Lower lobe of right lung (tissue), 2 donors: ENCODE measurements at regions not wholly inside any gene's neighbourhood (a gene's known extent, or its start where the extent isn't known, plus 50 kb on each side); places are given as distances from the start of the nearest gene placed in this dataset.

Experiments used
- ATAC-seq, 2 donors: fragments of 200-7000 bp; cut with Tn5 transposase; one replicate each; pipeline ENCODE4 v1.9.1; 2020 to 2022; ENCODE audit warnings: mild to moderate bottlenecking in 2 of 2, moderate library complexity in 2 of 2
- DNase-seq: peaks from one replicate; pipeline ENCODE4 v3.0.0-alpha.2; 2020
- H3K27ac ChIP-seq: fragments of 200-600 bp; one replicate; pipeline ENCODE4 v1.8.0; 2022
- H3K27me3 ChIP-seq: fragments of 200-600 bp; one replicate; pipeline ENCODE4 v1.8.0; 2022; ENCODE audit warnings: low read depth
- H3K36me3 ChIP-seq: fragments of 200-600 bp; one replicate; pipeline ENCODE4 v1.8.0; 2022; ENCODE audit warnings: mild to moderate bottlenecking
- H3K4me1 ChIP-seq: fragments of 200-600 bp; one replicate; pipeline ENCODE4 v1.8.0; 2022
- H3K4me3 ChIP-seq: fragments of 200-600 bp; one replicate; pipeline ENCODE4 v1.8.0; 2022; ENCODE audit warnings: mild to moderate bottlenecking
- H3K9me3 ChIP-seq: fragments of 200-600 bp; one replicate; pipeline ENCODE4 v1.8.0; 2022
- CTCF ChIP-seq: fragments of 200-600 bp; IDR thresholded peaks from one replicate; pipeline ENCODE4 v1.8.0; 2022; ENCODE audit warnings: antibody characterized with exemption, mild to moderate bottlenecking
- intact Hi-C: fragments of 100-400 bp; cut with DNase I; formaldehyde crosslinking; loops from one replicate; pipeline ENCODE4 v1.11.0; 2022
- donor health status: DM: no; HTN: yes; CAD: no; lungs with severe emphysema.

GRCh38 chr1:98299313-98299712 lies 362.2 kb upstream of the SNX7 start:
- H3K4me3 ChIP-seq = no peak overlapping the region
- no peak for DNase-seq
- no peak overlapping the region for H3K27ac ChIP-seq
- no peak for TF ChIP-seq CTCF
- intact Hi-C loops = no loop called here
- ATAC-seq = no peak
- no peaks in the 10 kb centered on the region for H3K4me1 ChIP-seq
- H3K9me3 ChIP-seq = no peaks in the 10 kb centered on the region
- no peaks in the 10 kb centered on the region for H3K27me3 ChIP-seq
- H3K36me3 ChIP-seq = no peaks in the 10 kb centered on the region

GRCh38 chr1:98298319-98298718 lies 363.2 kb upstream of the SNX7 start:
- no peaks in the 10 kb centered on the region for H3K36me3 ChIP-seq
- H3K27ac ChIP-seq = no peak overlapping the region
- DNase-seq (no peak), ATAC-seq (no peak)
- H3K4me3 ChIP-seq = no peak overlapping the region
- no peaks in the 10 kb centered on the region for H3K4me1 ChIP-seq
- H3K9me3 ChIP-seq = no peaks in the 10 kb centered on the region
- intact Hi-C loops = no loop called here
- TF ChIP-seq CTCF = no peak
- no peaks in the 10 kb centered on the region for H3K27me3 ChIP-seq

- H3K27ac ChIP-seq = no peak overlapping the region
- TF ChIP-seq CTCF = no peak
- no peak overlapping the region for H3K4me3 ChIP-seq
- no peaks in the 10 kb centered on the region for H3K27me3 ChIP-seq
- DNase-seq (no peak), ATAC-seq (no peak)
- intact Hi-C loops = no loop called here
- no peaks in the 10 kb centered on the region for H3K4me1 ChIP-seq
- no peaks in the 10 kb centered on the region for H3K9me3 ChIP-seq
- H3K36me3 ChIP-seq = no peaks in the 10 kb centered on the region
These were observed 364.8 kb upstream of the SNX7 start for GRCh38 chr1:98296681-98297080.

GRCh38 chr1:98294127-98294526 lies 367.4 kb upstream of the SNX7 start:
- DNase-seq = no peak
- no peak overlapping the region for H3K27ac ChIP-seq
- TF ChIP-seq CTCF = no peak

GRCh38 chr1:98292994-98293393 lies 368.5 kb upstream of the SNX7 start:
- no peaks in the 10 kb centered on the region for H3K4me1 ChIP-seq
- ATAC-seq (no peak), DNase-seq (no peak)
- H3K27ac ChIP-seq = no peak overlapping the region
- H3K27me3 ChIP-seq = no peaks in the 10 kb centered on the region
- intact Hi-C loops = no loop called here
- no peak overlapping the region for H3K4me3 ChIP-seq
- no peaks in the 10 kb centered on the region for H3K36me3 ChIP-seq
- H3K9me3 ChIP-seq = no peaks in the 10 kb centered on the region
- TF ChIP-seq CTCF = no peak

More at GRCh38 chr1:98294127-98294526, 367.4 kb upstream of the SNX7 start:
- Histone ChIP-seq H3K4me3 (no peak overlapping the region), H3K4me1 (no peaks in the 10 kb centered on the region), H3K36me3 (no peaks in the 10 kb centered on the region), H3K9me3 (no peaks in the 10 kb centered on the region), H3K27me3 (no peaks in the 10 kb centered on the region)
- intact Hi-C loops = no loop called here
- no peak for ATAC-seq

GRCh38 chr1:98289311-98289710 lies 368.5 kb upstream of the DPYD start:
- Histone ChIP-seq H3K4me1 (no peaks in the 10 kb centered on the region), H3K27ac (no peak overlapping the region), H3K27me3 (no peaks in the 10 kb centered on the region), H3K4me3 (no peak overlapping the region), H3K36me3 (no peaks in the 10 kb centered on the region), H3K9me3 (no peaks in the 10 kb centered on the region)
- intact Hi-C loops = no loop called here
- no peak for TF ChIP-seq CTCF
- no peak for ATAC-seq
- no peak for DNase-seq
